Naive thymus-derived CD8-positive, alpha-beta T cell (primary cell): ENCODE measurements at regions not wholly inside any gene's neighbourhood (a gene's known extent, or its start where the extent isn't known, plus 50 kb on each side); places are given as distances from the start of the nearest gene placed in this dataset.

ENCODE experiments used
- ATAC-seq, 2 donors: fragments of 150-1000 bp; cut with Tn5 transposase in 1 of 2; sonication (Bioruptor Pico), chemical (Tn5 transposase) in 1 of 2; 1 replicate in 1 of 2; 2 replicates in 1 of 2; pipeline ENCODE4 v1.10.0; 2021; ENCODE audit warnings: mild to moderate bottlenecking in 2 of 2, moderate library complexity in 2 of 2
- POLR2A ChIA-PET: fragments of 350-600 bp; sonication (Branson Sonifier 250); formaldehyde crosslinking; loops from one replicate; lab custom pipeline; 2021; ENCODE audit warnings: antibody characterized with exemption; lab: Charles Lee
- DNase-seq, 10 donors: peaks; one replicate each; pipeline versions ENCODE4 v3.0.0 to v3.0.0-alpha.2; 2020 to 2022
- H3K27ac Mint-ChIP-seq, 10 donors: one replicate each; pipeline ENCODE4 v1.8.0; 2020 to 2022; ENCODE audit warnings: mild to moderate bottlenecking in 10 of 10, mixed read lengths in 10 of 10, moderate library complexity in 4 of 10, inconsistent platforms in 1 of 10
- H3K27me3 Mint-ChIP-seq, 5 donors: one replicate each; pipeline ENCODE4 v1.8.0; 2021 to 2022; ENCODE audit warnings: mixed read lengths in 5 of 5
- H3K36me3 Mint-ChIP-seq, 3 donors: one replicate each; pipeline ENCODE4 v1.8.0; 2020 to 2022; ENCODE audit warnings: mixed read lengths in 3 of 3, mild to moderate bottlenecking in 2 of 3, inconsistent platforms in 1 of 3
- H3K4me1 Mint-ChIP-seq, 4 donors: one replicate each; pipeline ENCODE4 v1.8.0; 2021 to 2022; ENCODE audit warnings: mixed read lengths in 4 of 4
- H3K4me3 Mint-ChIP-seq, 10 donors: one replicate each; pipeline ENCODE4 v1.8.0; 2020 to 2022; ENCODE audit warnings: mild to moderate bottlenecking in 10 of 10, mixed read lengths in 10 of 10, moderate library complexity in 6 of 10, inconsistent platforms in 1 of 10
- H3K9me3 Mint-ChIP-seq, 9 donors: one replicate each; pipeline ENCODE4 v1.8.0; 2020 to 2022; ENCODE audit warnings: mixed read lengths in 9 of 9, mild to moderate bottlenecking in 3 of 9, inconsistent platforms in 1 of 9, moderate library complexity in 1 of 9

GRCh38 chr4:123478859-123479345 is 82.3 kb downstream of the SPRY1 start:
- Mint-ChIP-seq H3K27ac (peak overlapping the region in 6 of 10 donors; percentile 13 to 66 (median 52)), H3K4me1 (peaks cover 10 to 30% (median 21%) of the 10 kb centered on the region in 4 donors), H3K4me3 (peak overlapping the region in 1 of 10 donors; percentile 44), H3K27me3 (no peaks in the 10 kb centered on the region), H3K9me3 (peaks cover 0 to 4% (median 0%) of the 10 kb centered on the region in 9 donors), H3K36me3 (no peaks in the 10 kb centered on the region)
- POLR2A ChIA-PET = no interaction called here
- ATAC-seq (no peak), DNase-seq (no peak)

GRCh38 chr4:123479944-123480343 is 83.3 kb downstream of the SPRY1 start:
- Mint-ChIP-seq H3K27me3 (no peaks in the 10 kb centered on the region), H3K27ac (no peak overlapping the region), H3K4me1 (peaks cover 10 to 30% (median 21%) of the 10 kb centered on the region in 4 donors), H3K9me3 (peaks cover 0 to 4% (median 0%) of the 10 kb centered on the region in 9 donors), H3K36me3 (no peaks in the 10 kb centered on the region), H3K4me3 (no peak overlapping the region)
- POLR2A ChIA-PET = interaction anchor here (0.5 kb wide), 1 partner anchor 41 kb away, joined by 4 read pairs; no protein-coding TSS in a partner anchor
- no peak for ATAC-seq
- no peak for DNase-seq

GRCh38 chr4:123480706-123481418 is 84.3 kb downstream of the SPRY1 start:
- Mint-ChIP-seq H3K4me1 (peaks cover 10 to 30% (median 21%) of the 10 kb centered on the region in 4 donors), H3K27me3 (no peaks in the 10 kb centered on the region), H3K36me3 (no peaks in the 10 kb centered on the region), H3K9me3 (peaks cover 0 to 2% (median 0%) of the 10 kb centered on the region in 9 donors), H3K4me3 (no peak overlapping the region), H3K27ac (peak overlapping the region in 1 of 10 donors; percentile 4)
- DNase-seq (no peak), ATAC-seq (no peak)
- POLR2A ChIA-PET = no interaction called here

- no peaks in the 10 kb centered on the region for H3K27me3 Mint-ChIP-seq
- no peak overlapping the region for H3K27ac Mint-ChIP-seq
- POLR2A ChIA-PET = no interaction called here
- H3K4me3 Mint-ChIP-seq = no peak overlapping the region
- H3K36me3 Mint-ChIP-seq = no peaks in the 10 kb centered on the region
- peaks cover 10 to 30% (median 21%) of the 10 kb centered on the region in 4 donors for H3K4me1 Mint-ChIP-seq
- H3K9me3 Mint-ChIP-seq = peaks cover 0 to 2% (median 0%) of the 10 kb centered on the region in 9 donors
- ATAC-seq = no peak
- DNase-seq = no peak
Measured at GRCh38 chr4:123481717-123482116, 85.1 kb downstream of the SPRY1 start.

GRCh38 chr4:123484291-123484926 is 87.8 kb downstream of the SPRY1 start:
- Mint-ChIP-seq H3K4me3 (no peak overlapping the region), H3K36me3 (no peaks in the 10 kb centered on the region), H3K27ac (no peak overlapping the region), H3K27me3 (no peaks in the 10 kb centered on the region), H3K9me3 (no peaks in the 10 kb centered on the region), H3K4me1 (peaks cover under 1 to 7% (median 1%) of the 10 kb centered on the region in 4 donors)
- DNase-seq (no peak), ATAC-seq (no peak)
- POLR2A ChIA-PET = interaction anchor here (0.7 kb wide), 1 partner anchor 10 kb away, joined by 4 read pairs; no protein-coding TSS in a partner anchor

GRCh38 chr4:123485601-123486000 is 89.0 kb downstream of the SPRY1 start:
- POLR2A ChIA-PET = no interaction called here
- Mint-ChIP-seq H3K36me3 (no peaks in the 10 kb centered on the region), H3K4me3 (no peak overlapping the region), H3K9me3 (no peaks in the 10 kb centered on the region), H3K27ac (peak overlapping the region in 1 of 10 donors; percentile 24), H3K4me1 (no peaks in the 10 kb centered on the region), H3K27me3 (no peaks in the 10 kb centered on the region)
- no peak for DNase-seq
- no peak for ATAC-seq

GRCh38 chr4:123488916-123489315 is 92.3 kb downstream of the SPRY1 start:
- no peak overlapping the region for H3K27ac Mint-ChIP-seq
- DNase-seq = no peak

GRCh38 chr4:123495530-123495929 is 98.9 kb downstream of the SPRY1 start:
- no peak overlapping the region for H3K4me3 Mint-ChIP-seq
- peaks cover 0 to 2% (median 0%) of the 10 kb centered on the region in 3 donors for H3K36me3 Mint-ChIP-seq
- H3K27me3 Mint-ChIP-seq = peaks cover 0 to 10% (median 3%) of the 10 kb centered on the region in 5 donors
- POLR2A ChIA-PET = no interaction called here
- no peak overlapping the region for H3K27ac Mint-ChIP-seq
- DNase-seq (no peak), ATAC-seq (no peak)
- H3K4me1 Mint-ChIP-seq = no peaks in the 10 kb centered on the region
- H3K9me3 Mint-ChIP-seq = peaks cover 0 to 7% (median 2%) of the 10 kb centered on the region in 9 donors

More at GRCh38 chr4:123488916-123489315, 92.3 kb downstream of the SPRY1 start:
- Mint-ChIP-seq H3K27me3 (peaks cover 0 to 1% (median under 1%) of the 10 kb centered on the region in 5 donors), H3K9me3 (no peaks in the 10 kb centered on the region), H3K4me3 (no peak overlapping the region), H3K4me1 (no peaks in the 10 kb centered on the region), H3K36me3 (no peaks in the 10 kb centered on the region)
- ATAC-seq = no peak
- POLR2A ChIA-PET = no interaction called here

- POLR2A ChIA-PET = no interaction called here
- Mint-ChIP-seq H3K9me3 (peaks cover 0 to 7% (median 2%) of the 10 kb centered on the region in 9 donors), H3K4me3 (no peak overlapping the region), H3K4me1 (no peaks in the 10 kb centered on the region), H3K36me3 (peaks cover 0 to 3% (median 0%) of the 10 kb centered on the region in 3 donors), H3K27ac (no peak overlapping the region), H3K27me3 (peaks cover 0 to 12% (median 3%) of the 10 kb centered on the region in 5 donors)
- DNase-seq (no peak), ATAC-seq (no peak)
Measured at GRCh38 chr4:123496421-123496820, 99.8 kb downstream of the SPRY1 start.

- H3K4me3 Mint-ChIP-seq = no peak overlapping the region
- ATAC-seq (no peak), DNase-seq (no peak)
- H3K36me3 Mint-ChIP-seq = peaks cover 0 to 3% (median 0%) of the 10 kb centered on the region in 3 donors
- POLR2A ChIA-PET = no interaction called here
- peaks cover 0 to 12% (median 5%) of the 10 kb centered on the region in 5 donors for H3K27me3 Mint-ChIP-seq
- H3K27ac Mint-ChIP-seq = no peak overlapping the region
- H3K9me3 Mint-ChIP-seq = peaks cover 0 to 7% (median 2%) of the 10 kb centered on the region in 9 donors
- H3K4me1 Mint-ChIP-seq = no peaks in the 10 kb centered on the region
Measured at GRCh38 chr4:123497340-123497739, 100.7 kb downstream of the SPRY1 start.

- POLR2A ChIA-PET = no interaction called here
- no peak overlapping the region for H3K4me3 Mint-ChIP-seq
- ATAC-seq (no peak), DNase-seq (no peak)
- H3K27ac Mint-ChIP-seq = no peak overlapping the region
- H3K9me3 Mint-ChIP-seq = peaks cover 0 to 7% (median 2%) of the 10 kb centered on the region in 9 donors
- H3K36me3 Mint-ChIP-seq = peaks cover 0 to 3% (median 0%) of the 10 kb centered on the region in 3 donors
- peaks cover 6 to 16% (median 10%) of the 10 kb centered on the region in 4 donors for H3K4me1 Mint-ChIP-seq
- peaks cover 0 to 25% (median 11%) of the 10 kb centered on the region in 5 donors for H3K27me3 Mint-ChIP-seq
Measured at GRCh38 chr4:123501733-123502132, 105.1 kb downstream of the SPRY1 start.

- H3K36me3 Mint-ChIP-seq = peaks cover 0 to 3% (median 0%) of the 10 kb centered on the region in 3 donors
- H3K27ac Mint-ChIP-seq = no peak overlapping the region
- DNase-seq (no peak), ATAC-seq (no peak)
- peaks cover 0 to 25% (median 11%) of the 10 kb centered on the region in 5 donors for H3K27me3 Mint-ChIP-seq
- peaks cover 0 to 7% (median 2%) of the 10 kb centered on the region in 9 donors for H3K9me3 Mint-ChIP-seq
- peaks cover 6 to 22% (median 10%) of the 10 kb centered on the region in 4 donors for H3K4me1 Mint-ChIP-seq
- POLR2A ChIA-PET = no interaction called here
- no peak overlapping the region for H3K4me3 Mint-ChIP-seq
Measured at GRCh38 chr4:123503698-123504363, 107.2 kb downstream of the SPRY1 start.
